CD4-positive, alpha-beta T cell treated with Interleukin-15 for 4 hours (primary cell): ENCODE measurements at regions not wholly inside any gene's neighbourhood (a gene's known extent, or its start where the extent isn't known, plus 50 kb on each side); places are given as distances from the start of the nearest gene placed in this dataset.

Source experiments
- DNase-seq: peaks from one replicate; pipeline ENCODE4 v3.0.0-alpha.2; 2020; ENCODE audit warnings: low spot score

- DNase-seq, result no peak
Measured at GRCh38 chr3:117519776-117520175, 810.2 kb downstream of the TUSC7 start.

DNA sequence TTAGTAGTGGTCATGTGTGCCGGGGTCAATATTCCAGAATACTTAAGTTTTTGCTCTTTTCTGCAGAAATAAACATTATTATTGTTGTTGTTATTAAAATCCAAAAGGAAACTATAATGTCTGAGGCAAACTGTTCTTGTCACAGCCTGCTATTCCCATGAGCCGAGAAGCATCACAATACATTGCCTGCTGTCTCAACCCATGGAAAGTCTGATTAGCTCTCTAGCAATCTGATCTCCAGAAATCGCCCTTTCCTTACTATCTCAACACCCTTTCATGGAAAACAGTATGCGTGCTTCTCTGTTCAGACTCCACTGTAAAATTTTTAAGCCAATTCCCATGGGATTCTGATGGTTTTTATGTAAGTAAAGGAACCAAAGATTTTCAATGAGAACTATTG lies 811.0 kb downstream of the TUSC7 start:
- no peak for DNase-seq

- DNase-seq, result no peak
Measured at GRCh38 chr3:117523418-117523817, 813.8 kb downstream of the TUSC7 start.

- no peak for DNase-seq
Measured at GRCh38 chr3:117524890-117525289, 815.3 kb downstream of the TUSC7 start.

- DNase-seq, result no peak
Measured at GRCh38 chr3:117526470-117527079, 817.0 kb downstream of the TUSC7 start.

DNA sequence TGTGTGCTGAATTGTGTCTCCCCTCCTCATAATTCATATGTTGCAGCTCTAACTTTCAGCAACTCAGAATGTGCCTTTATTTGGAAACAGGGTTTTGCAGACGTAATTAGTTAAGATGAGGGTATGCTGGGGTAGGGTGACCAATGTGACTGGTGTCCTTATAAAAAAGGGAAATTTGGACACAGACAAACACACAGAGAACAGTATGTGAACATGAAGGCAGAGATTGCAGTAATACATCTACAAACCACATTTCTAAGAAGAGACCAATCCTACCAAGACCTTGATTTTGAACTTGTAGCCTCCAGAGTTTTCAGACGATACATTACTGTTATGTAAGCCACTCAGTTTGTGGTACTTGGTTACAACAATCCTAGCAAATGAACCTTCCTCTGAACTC lies 817.8 kb downstream of the TUSC7 start:
- DNase-seq, result no peak

DNA sequence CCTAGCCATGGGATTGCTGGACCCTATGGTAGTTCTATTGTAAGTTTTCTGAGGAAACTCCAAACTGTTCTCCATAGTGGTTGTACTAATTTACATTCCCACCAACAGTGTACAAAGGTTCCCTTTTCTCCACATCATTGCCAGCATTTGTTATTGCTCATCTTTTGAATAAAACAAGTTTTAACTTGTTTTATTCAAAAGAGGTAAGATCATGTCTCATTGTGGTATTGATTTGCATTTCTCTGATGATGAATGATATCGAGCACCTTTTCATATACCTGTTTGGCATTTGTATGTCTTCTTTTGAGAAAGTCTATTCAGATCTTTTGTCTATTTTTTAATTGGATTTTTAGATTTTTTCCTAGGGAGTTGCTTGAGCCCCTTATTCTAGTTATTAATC lies 819.1 kb downstream of the TUSC7 start:
- DNase-seq, result no peak

DNA sequence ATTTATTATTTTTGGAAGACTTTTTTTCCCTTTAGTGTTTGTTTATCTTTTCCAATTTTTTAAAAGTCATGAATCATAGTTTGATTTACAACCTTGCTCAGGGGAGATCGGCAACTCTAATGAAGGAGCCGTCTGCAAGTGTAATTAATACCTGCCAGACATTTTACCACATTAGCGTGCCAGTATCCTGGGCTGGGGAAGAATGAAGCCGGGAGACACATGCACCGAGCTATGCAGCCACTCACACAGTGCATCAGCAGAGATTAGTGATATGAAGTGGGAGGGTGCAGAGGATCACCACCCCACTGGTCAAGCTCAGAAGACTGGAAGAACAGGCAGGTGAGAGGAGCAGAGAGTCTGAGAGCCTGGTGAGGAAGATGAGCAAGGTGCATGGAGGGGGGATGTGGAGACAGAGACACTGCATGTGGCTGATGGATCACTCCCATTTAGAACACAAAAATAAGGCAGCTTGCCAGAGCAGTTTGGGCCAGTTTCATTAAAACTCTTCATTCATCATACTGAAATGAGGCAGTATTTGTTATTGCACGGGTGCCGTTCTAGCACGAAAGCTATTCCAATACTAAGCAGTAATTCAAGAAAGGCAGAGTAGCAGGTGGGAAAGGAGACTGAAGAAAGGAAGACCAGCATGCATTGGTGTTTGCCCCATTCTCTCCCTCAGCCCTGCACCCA lies 821.6 kb downstream of the TUSC7 start:
- no peak for DNase-seq

DNA sequence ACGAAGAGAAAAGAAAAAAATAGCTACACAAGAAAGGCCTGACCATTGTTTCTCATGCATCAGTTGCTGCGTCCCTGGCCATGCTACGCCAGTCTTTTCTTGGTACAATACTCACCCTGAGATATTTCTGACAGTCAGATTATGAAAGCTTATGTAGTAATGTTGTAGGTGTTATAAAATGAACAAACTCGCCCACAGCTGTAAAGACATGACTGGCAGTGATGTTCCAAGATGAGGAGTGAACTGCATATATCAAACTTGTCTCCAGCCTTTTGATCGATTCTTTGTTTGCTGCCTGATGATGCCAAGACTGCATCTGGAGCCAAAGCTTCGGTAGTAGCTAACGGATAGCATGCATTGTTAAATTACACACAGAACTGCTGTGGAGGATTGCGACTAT lies 822.7 kb downstream of the TUSC7 start:
- DNase-seq, result no peak

DNA sequence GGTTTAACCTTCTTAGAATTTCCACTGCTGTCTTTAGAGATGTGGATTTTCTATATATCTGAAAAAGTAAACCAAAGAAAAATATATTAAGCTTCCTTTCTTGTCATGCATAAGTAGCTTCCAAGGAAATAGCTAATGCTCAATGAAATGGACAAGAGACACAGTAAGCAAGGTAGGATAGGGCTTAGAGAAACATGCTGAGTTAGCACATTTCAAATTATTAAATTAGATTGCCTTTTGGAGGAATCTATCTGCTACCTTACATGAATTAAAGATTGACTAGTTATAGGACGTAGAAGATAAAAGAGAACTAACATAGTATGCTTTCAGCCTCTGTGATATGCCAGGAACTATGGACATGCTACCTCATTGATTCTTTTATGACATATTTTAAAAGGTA lies 824.6 kb downstream of the TUSC7 start:
- no peak for DNase-seq

- DNase-seq, result no peak
Measured at GRCh38 chr3:117536006-117536405, 826.4 kb downstream of the TUSC7 start.

DNA sequence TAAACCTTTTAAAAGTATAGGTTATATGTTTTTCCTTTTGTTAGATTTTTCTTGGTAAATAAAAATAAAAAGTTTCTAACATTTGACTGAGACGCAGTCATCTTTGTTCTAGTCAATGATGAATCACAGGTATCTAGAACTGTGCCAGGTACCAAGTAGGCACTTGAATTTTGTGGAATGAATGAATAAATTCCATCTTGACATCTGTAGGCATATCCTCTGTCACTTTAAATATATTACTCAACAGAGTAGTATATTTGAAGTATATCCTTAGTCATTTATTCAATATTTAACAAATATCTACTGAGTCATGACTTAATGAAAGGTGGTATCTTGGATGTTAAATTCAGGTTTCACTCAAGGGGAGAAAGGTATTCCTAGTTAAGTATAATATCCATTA lies 828.4 kb downstream of the TUSC7 start:
- DNase-seq, result no peak

GRCh38 chr3:117539729-117540128 lies 830.1 kb downstream of the TUSC7 start:
- DNase-seq, result no peak

DNA sequence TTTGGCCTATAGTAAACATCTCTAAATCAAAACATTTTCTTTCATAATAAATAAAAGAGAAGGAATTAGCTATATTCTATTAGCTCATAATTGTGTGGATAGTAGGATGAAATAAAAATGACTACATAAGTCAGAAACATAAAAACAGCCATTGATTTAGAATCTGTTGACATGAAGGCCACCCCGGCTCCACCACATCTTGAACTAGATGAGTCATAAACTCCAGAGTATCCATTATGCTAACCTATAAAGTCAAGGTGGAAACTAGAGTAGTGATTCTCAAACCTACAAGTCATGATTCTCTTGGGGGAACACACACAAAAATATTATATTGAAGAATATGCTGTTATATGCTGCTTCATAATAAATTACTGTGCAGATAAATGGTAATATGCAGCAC lies 831.0 kb downstream of the TUSC7 start:
- DNase-seq, result no peak

DNA sequence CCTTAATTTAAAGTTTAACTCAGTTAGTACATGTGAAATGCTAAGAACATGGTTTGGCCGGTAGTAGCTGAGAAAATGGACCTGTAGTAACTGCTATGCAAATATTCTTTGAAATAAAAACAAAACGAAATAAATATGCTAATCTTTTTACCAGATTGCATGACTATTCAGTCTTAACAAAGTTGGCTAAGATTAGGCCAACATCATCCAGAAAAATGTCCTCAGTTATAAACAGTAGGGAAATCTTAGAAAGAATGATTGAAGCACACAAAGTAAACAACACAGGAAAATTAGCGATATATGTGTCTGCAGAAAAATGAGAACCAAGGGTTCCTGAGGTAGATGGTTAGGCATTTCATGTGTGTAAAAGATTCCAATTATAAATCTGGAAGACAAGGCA lies 832.1 kb downstream of the TUSC7 start:
- no peak for DNase-seq

DNA sequence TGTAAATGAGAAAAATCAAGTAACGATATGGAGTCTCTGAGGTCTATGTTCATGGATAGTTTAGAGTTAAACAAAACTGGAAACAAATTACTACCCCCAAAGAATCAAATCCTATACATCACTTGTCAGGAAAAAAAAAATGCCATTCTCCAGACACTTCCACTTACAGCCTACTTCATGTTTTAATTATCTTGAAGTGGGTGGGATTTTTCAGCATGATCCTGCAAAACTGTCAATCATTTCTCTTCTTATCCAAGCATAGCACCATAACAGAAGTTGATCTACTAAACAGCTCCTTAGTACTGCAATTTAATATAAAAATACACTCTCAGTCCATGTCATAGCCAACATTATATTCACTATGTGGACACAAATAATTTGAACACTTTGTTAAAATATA lies 833.9 kb downstream of the TUSC7 start:
- no peak for DNase-seq

DNA sequence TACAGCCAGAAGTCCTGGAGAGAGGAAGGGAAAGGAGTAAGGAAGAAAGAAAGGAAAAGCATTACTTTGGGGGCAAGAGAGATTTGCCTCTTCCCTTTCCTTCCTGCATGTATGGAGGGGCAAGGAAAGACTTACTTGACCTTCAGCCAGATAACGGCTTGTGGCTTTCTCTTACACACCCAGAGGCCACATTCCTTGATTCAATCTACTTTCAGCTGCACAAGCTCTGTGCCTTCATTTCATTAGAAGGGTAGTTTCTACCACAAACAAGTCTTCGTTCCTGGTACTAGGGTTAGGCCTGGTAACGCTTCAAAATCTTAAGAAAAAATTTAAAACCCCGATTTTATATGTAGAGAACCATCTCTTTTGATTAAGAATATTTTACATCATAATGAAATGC lies 835.9 kb downstream of the TUSC7 start:
- DNase-seq, result no peak

DNA sequence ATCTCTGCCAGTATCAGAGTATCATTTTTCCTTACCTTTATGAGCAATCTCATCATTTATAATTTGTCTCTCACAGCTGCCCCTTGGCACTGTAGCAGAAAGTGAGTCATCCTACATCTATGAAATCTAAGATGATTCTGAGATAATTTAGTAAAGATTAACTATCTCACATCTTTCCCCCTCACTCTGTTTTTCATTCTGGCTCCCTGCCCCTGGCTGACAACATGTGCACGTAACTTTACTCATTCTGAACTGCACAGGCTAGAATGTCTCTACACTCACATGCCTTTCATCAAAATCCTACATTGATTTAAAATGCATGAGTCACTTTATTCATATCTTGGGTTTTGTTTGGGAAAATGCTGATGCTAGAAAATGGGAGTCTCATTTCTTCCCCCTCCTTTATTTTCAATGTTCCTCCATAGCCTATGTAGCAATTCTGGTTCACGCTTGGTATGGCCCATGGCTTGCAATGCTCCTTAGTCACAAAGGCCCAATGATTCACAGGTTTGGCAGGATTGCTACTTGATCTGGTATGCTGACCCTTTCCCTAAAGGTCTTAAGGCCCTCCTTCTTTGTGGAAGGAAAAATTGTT lies 838.5 kb downstream of the TUSC7 start:
- no peak for DNase-seq

GRCh38 chr3:117548600-117548999 lies 839.0 kb downstream of the TUSC7 start:
- DNase-seq, result no peak

DNA sequence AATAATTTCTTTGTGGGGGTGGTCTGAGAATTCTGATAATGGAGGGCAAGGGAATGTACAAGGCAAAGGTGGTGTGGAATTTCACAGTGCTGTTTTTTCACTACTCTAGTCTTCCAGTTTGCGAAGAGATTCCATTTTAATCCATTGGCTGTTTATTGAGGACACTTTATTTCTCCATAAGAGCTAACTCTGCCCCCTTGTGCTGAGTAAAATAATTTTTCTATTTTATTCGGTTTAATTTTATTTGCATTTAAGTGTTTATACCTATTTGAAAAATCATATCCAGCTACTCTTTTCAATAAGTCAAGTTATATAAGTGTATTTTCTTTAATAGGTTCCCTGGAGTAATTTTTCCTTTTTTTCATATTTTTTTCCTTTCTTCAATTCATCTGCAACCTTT lies 840.1 kb downstream of the TUSC7 start:
- no peak for DNase-seq

GRCh38 chr3:117550766-117551165 lies 841.2 kb downstream of the TUSC7 start:
- DNase-seq, result no peak

GRCh38 chr3:117553461-117553860 lies 843.9 kb downstream of the TUSC7 start:
- no peak for DNase-seq

DNA sequence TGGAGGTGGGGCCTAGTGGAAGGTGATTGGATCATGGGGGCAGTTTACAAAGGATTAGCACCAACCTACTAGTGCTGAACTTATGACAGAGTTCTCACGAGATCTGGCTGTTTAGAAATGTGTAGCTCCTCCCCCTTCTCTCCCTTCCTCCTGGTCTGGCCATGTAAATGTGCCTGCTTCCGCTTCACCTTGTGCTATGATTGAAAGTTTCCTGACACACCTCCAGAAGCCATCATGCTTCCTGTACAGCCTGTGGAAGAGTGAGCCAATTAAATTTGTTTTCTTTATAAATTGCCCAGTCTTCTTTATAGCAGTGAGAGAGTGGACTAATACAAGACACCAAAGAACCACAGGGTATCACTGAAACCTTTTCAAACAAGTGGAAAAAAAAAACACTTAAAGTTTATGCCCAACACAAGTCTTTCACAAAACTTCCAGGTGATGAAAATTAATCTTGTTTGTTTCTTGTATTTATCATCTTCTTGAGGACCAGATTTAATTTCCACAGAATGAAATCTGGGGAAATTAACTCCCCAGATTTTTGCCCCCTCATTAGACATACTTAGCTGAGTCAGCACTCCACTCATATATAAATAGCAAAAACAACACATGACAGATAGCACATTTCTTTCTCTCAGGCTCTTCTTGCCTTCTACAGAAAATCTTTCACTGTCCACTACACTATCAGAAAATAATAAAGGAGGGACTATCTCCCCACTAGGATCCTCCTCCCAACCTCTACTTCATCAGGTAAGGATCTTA lies 847.2 kb downstream of the TUSC7 start:
- DNase-seq, result no peak
